ENCODE measurements at regions not wholly inside any gene's neighbourhood (a gene's known extent, or its start where the extent isn't known, plus 50 kb on each side); places are given as distances from the start of the nearest gene placed in this dataset.

DNA sequence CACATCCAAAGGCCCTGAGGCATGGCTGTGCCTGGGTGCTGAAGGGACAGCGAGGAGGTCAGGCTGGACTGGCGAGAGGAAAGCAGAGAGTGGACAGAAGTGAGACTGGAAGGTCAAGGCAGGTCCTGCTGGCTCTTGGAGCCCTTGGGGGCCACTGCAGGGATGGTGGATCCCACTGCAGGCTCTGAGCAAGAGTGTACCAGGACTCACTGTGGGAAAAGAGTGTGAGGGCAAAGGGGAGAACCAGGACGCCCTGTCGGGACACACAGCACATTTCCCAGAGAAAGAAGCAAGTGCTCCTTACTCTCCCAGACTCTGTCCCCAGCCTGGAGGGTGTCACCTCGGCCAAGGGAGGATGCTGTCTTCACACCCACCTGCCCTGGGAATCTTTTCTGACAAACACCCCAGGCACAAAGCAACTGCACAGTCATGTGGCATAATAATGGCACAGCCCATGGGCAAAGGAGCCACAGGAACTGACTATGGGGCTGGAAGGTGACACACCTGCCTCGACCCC is 172.3 kb upstream of the CST7 start:
- no peak for TF ChIP-seq POLR2A (IDR thresholded peaks at IDR 0.05)
- TF ChIP-seq, protein P1, sequence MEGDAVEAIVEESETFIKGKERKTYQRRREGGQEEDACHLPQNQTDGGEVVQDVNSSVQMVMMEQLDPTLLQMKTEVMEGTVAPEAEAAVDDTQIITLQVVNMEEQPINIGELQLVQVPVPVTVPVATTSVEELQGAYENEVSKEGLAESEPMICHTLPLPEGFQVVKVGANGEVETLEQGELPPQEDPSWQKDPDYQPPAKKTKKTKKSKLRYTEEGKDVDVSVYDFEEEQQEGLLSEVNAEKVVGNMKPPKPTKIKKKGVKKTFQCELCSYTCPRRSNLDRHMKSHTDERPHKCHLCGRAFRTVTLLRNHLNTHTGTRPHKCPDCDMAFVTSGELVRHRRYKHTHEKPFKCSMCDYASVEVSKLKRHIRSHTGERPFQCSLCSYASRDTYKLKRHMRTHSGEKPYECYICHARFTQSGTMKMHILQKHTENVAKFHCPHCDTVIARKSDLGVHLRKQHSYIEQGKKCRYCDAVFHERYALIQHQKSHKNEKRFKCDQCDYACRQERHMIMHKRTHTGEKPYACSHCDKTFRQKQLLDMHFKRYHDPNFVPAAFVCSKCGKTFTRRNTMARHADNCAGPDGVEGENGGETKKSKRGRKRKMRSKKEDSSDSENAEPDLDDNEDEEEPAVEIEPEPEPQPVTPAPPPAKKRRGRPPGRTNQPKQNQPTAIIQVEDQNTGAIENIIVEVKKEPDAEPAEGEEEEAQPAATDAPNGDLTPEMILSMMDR (IDR thresholded peaks at IDR 0.05 in 4 of 5, conservative IDR thresholded peaks at IDR 0.05 in 1 of 5), result no peak
